HAP-1 (cell line): ENCODE measurements at regions not wholly inside any gene's neighbourhood (a gene's known extent, or its start where the extent isn't known, plus 50 kb on each side); places are given as distances from the start of the nearest gene placed in this dataset.
"Not testable (repeated sequence)": the region's sequence is repeated elsewhere in the genome, so short reads cannot be mapped to it uniquely, and the experiment has no call there.

Experiments used
- DNase-seq, 2 experiments: peaks; one replicate each; pipeline ENCODE4 v3.0.0-alpha.2; 2016 to 2020; ENCODE audit warnings: low spot score in 2 of 2
- H3K27me3 ChIP-seq: fragments of 250-450 bp; sonication (Bioruptor Pico); 2 replicates; pipeline ENCODE4 v1.5.1; 2020; ENCODE audit warnings: low read depth, mild to moderate bottlenecking, moderate library complexity
- H3K36me3 ChIP-seq: fragments of 250-450 bp; sonication (Bioruptor Pico); replicated peaks from 2 replicates; pipeline ENCODE4 v1.5.1; 2020; ENCODE audit warnings: mild to moderate bottlenecking
- H3K4me1 ChIP-seq: fragments of 250-450 bp; sonication (Bioruptor Pico); 2 replicates; pipeline ENCODE4 v1.5.1; 2020; ENCODE audit warnings: mild to moderate bottlenecking
- H3K4me3 ChIP-seq: fragments of 250-450 bp; sonication (Bioruptor Pico); 2 replicates; pipeline ENCODE4 v1.5.1; 2020; ENCODE audit warnings: mild to moderate bottlenecking, moderate library complexity
- H3K9me3 ChIP-seq: fragments of 250-450 bp; sonication (Bioruptor Pico); 2 replicates; pipeline ENCODE4 v1.5.1; 2020; ENCODE audit warnings: mild to moderate bottlenecking, moderate library complexity
- in situ Hi-C: fragments of 300-500 bp; cut with MboI; formaldehyde crosslinking; loops from 3 replicates; pipeline ENCODE4 v1.14.3; 2020; ENCODE audit warnings: low sequenced_read_pairs, inconsistent platforms, mixed read lengths

DNA sequence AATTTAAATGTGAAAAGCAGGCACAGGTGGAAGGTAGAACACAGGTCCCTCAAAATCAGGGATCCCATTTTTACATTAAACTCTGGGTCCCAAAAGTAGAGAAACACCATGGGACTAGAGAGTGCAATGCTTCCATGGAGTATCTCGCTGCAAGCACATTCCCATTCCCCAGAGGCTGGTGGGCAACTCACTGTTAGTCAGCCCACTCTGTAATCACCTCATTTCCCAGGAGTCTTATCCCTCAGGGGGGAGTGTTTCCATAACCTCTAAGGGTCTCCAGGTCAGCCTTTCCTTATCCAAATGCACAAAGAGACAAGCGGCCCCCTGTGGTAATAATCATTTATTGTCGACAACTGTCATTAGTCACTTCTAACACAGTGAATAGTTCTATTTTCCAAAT lies 490.1 kb upstream of the LRRC7 start:
- DNase-seq: peak; percentile 50 to 62
- Histone ChIP-seq H3K27me3 (no peaks in the 10 kb centered on the region), H3K4me1 (peaks cover 42% of the 10 kb centered on the region), H3K36me3 (no peaks in the 10 kb centered on the region), H3K4me3 (no peak overlapping the region), H3K9me3 (no peaks in the 10 kb centered on the region)
- in situ Hi-C loops: no loop called here

DNA sequence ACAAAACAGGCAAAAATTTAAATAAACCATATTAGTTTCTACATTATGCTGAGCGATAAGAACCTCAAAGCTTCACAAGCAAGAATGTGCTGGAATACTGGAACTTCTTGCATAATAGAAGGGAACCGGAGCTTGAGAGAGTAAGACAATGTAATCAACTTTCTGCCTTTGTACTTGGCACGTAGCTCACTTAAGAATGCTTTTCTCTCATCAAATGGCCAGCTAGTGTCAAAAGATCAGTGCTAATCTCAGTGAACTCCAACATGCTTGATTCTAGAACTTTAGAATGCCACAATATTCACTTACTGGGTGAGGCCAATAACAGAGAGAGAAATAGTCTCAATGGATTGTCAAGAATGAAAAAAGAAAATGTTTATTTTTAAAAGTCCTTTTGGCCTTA lies 486.1 kb upstream of the LRRC7 start:
- H3K4me3 ChIP-seq: no peak overlapping the region
- in situ Hi-C loops: no loop called here
- no peaks in the 10 kb centered on the region for H3K27me3 ChIP-seq
- H3K36me3 ChIP-seq: no peaks in the 10 kb centered on the region
- DNase-seq: peak in 1 of 2 experiments; percentile 42
- H3K4me1 ChIP-seq: peaks cover 41% of the 10 kb centered on the region
- H3K9me3 ChIP-seq: no peaks in the 10 kb centered on the region

DNA sequence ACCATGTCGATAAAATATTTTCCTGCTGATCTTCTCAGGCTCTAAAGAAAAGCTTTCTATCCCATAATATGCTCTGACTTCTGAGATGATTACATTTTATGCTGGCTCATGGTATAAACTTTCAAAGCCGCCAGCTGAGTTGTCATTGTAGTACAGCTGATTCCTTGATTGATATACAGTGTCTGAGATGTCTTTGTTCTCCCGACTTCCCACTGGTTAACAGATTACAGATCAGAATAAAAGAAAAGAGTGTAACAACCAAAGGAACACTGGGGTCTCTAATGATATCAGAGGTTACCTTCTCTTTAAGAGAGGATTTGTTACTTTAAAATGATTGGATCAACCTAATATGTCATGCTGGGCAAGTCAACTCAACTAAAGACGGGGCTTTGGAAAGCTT lies 485.4 kb upstream of the LRRC7 start:
- H3K27me3 ChIP-seq: no peaks in the 10 kb centered on the region
- no peak for DNase-seq
- H3K36me3 ChIP-seq: no peaks in the 10 kb centered on the region
- H3K9me3 ChIP-seq: no peaks in the 10 kb centered on the region
- in situ Hi-C loops: no loop called here
- peaks cover 36% of the 10 kb centered on the region for H3K4me1 ChIP-seq
- no peak overlapping the region for H3K4me3 ChIP-seq

DNA sequence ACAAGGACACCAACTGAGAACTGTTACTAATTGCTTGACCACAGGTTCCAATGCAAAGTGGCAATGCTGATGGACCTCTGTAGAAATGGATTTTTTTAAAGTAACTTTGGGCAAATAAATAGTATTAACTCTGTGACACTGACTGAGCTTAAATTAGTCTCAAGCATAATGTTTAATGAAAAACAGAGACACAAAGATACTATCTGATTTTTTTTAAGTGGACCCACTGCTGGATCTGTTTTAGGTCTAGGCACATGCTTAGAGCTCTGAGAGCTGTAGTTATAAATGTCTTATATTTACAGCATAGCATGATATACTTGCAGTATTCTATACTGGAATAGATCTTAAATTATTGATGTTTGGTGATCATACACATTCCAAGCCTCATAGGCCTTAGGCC lies 481.6 kb upstream of the LRRC7 start:
- H3K27me3 ChIP-seq: no peaks in the 10 kb centered on the region
- H3K4me3 ChIP-seq: no peak overlapping the region
- H3K9me3 ChIP-seq: 0 out of 2 replicates have a peak, but pooled peaks cover 3% of the 10 kb centered on the region
- in situ Hi-C loops: no loop called here
- no peak for DNase-seq
- H3K36me3 ChIP-seq: no peaks in the 10 kb centered on the region
- H3K4me1 ChIP-seq: peaks cover 22% of the 10 kb centered on the region

DNA sequence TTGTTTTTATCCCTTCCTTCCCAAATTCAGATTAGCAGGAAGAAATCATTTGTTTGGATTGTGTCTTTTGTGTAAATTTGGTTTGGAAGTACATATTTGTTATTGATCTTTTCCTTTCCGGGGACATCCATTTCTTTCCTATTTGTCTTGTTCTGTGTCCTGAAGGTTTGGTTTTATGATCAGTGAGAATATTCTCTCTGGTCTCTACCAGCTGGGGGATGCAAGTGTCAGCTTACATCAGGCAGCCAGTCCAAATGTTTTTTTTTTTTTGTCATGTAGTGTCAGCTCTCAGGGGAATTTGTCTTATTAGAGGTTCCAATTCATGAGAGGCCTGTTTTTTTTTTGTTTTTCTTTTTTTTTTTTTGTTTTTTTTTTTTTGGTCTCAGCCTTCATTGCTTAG lies 479.2 kb upstream of the LRRC7 start:
- H3K36me3 ChIP-seq: no peaks in the 10 kb centered on the region
- in situ Hi-C loops: no loop called here
- DNase-seq: no peak

DNA sequence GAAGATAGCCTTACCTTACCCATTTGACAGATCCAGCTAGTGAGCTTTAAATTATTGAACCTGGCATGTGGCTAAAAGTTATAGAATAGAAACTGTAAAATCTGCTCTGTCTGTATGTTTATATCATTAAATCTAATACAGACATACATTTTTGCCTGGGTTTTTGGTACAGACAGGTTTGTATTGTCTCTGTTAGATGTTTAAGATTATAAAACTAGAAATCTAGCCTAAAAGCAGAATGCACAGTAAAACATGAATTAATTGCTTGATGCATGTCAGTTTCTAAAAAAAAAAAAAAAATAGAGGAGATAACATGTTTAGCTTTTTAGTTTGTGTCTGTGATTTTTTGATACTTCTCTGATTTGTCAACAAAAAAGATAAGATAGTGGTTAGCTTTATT lies 477.6 kb upstream of the LRRC7 start:
- Histone ChIP-seq H3K4me1 (peaks cover 14% of the 10 kb centered on the region), H3K9me3 (0 out of 2 replicates have a peak, but pooled peaks cover 3% of the 10 kb centered on the region), H3K36me3 (no peaks in the 10 kb centered on the region), H3K4me3 (no peak overlapping the region), H3K27me3 (no peaks in the 10 kb centered on the region)
- in situ Hi-C loops: no loop called here
- DNase-seq: no peak

More for the DNA sequence above, 479.2 kb upstream of the LRRC7 start:
- Histone ChIP-seq H3K4me3 (no peak overlapping the region), H3K4me1 (peaks cover 15% of the 10 kb centered on the region), H3K27me3 (no peaks in the 10 kb centered on the region), H3K9me3 (0 out of 2 replicates have a peak, but pooled peaks cover 3% of the 10 kb centered on the region)

DNA sequence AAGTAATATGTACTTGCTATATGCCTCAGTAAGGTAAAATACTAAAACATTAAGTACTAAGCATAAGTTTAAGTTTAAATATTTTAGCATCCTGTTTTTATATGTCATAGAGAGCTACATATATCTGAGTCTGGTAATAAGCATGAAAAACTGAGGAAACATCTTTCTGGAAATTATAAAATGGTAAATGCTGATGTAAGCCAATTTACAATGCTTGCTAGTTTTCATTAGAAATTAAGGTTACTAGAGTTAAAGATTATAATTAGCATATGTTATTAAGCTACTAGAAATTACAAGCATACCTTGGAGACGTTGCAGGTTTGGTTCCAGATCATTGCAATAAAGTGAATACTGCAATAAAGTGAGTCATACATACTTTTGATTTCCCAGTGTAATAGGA lies 477.0 kb upstream of the LRRC7 start:
- DNase-seq: no peak
- Histone ChIP-seq H3K4me1 (peaks cover 14% of the 10 kb centered on the region), H3K27me3 (no peaks in the 10 kb centered on the region), H3K9me3 (0 out of 2 replicates have a peak, but pooled peaks cover 3% of the 10 kb centered on the region), H3K36me3 (no peaks in the 10 kb centered on the region), H3K4me3 (no peak overlapping the region)
- in situ Hi-C loops: no loop called here

DNA sequence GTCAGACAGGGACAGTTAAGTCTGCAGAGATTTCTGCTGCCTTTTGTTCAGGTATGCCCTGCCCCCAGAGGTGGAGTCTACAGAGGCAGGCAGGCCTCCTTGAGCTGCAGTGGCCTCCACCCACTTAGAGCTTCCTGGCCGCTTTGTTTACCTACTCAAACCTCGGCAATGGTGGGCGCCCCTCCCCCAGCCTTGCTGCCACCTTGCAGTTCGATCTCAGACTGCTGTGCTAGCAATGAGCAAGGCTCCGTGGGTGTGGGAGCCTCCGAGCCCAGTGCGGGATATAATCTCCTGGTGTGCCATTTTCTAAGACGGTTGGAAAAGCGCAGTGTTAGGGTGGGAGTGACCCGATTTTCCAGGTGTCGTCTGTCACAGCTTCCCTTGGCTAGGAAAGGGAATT lies 465.7 kb upstream of the LRRC7 start:
- H3K36me3 ChIP-seq, DNase-seq, H3K27me3 ChIP-seq, H3K4me3 ChIP-seq, H3K4me1 ChIP-seq, in situ Hi-C loops, H3K9me3 ChIP-seq: not testable (repeated sequence)

DNA sequence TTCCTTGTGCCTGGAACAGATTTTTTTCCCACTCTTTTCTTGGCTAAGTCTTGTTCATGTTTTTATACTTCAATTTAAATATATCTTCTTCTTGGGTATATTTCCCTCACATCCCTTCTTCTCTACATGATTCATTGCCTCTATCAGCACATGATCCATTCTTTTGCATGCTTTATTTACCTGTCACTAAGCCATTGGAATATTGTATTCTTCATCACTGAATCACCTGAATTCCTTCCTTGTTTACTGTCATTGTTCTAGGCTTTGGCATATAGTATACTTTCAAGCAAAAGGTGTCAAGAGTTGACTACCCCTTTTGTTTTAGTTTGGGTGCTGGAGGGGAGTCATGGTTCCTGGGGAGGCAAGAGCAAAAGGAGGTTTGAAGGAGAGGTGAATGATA lies 464.5 kb upstream of the LRRC7 start:
- H3K27me3 ChIP-seq: no peaks in the 10 kb centered on the region
- peaks cover 2% of the 10 kb centered on the region; the same call in 1 of the 2 replicates for H3K9me3 ChIP-seq
- H3K36me3 ChIP-seq: no peaks in the 10 kb centered on the region
- no peak for DNase-seq
- in situ Hi-C loops: no loop called here
- H3K4me1 ChIP-seq: no peaks in the 10 kb centered on the region
- H3K4me3 ChIP-seq: no peak overlapping the region

DNA sequence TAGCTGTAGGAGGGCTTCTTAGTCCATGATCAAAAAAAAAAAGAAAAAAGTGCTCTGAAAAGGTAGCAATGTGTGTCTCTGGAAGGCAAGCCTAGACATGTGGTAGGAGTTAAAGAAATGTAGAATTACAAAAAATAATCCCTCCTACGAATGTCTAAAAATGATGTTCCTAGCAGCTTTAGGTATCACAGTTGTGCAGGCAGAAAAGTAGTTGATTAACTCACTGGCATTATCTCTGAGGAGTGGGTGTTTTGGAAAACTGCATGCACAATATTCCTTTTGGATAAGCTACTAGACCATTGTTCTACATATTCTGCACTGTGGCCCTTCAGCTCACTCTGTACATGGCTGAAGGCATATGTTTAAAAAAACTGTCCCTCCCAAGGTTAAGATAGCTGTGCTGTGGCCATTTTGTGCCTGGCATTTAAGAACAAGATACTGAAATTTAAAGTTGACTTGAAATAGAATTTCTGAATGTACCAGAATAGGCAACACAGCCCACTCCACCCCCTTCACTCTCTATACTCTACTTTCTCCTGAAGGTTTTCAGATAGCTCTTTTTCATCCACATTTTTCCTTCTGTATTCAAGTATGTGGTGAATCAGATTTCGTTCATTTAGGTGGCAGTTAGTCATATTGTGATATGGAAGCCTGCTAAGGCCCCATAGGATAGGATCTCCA lies 463.9 kb upstream of the LRRC7 start:
- no peak for DNase-seq
- in situ Hi-C loops: no loop called here
- H3K27me3 ChIP-seq: no peaks in the 10 kb centered on the region
- H3K4me1 ChIP-seq: no peaks in the 10 kb centered on the region
- H3K4me3 ChIP-seq: no peak overlapping the region
- peaks cover 2% of the 10 kb centered on the region; the same call in 1 of the 2 replicates for H3K9me3 ChIP-seq
- no peaks in the 10 kb centered on the region for H3K36me3 ChIP-seq

DNA sequence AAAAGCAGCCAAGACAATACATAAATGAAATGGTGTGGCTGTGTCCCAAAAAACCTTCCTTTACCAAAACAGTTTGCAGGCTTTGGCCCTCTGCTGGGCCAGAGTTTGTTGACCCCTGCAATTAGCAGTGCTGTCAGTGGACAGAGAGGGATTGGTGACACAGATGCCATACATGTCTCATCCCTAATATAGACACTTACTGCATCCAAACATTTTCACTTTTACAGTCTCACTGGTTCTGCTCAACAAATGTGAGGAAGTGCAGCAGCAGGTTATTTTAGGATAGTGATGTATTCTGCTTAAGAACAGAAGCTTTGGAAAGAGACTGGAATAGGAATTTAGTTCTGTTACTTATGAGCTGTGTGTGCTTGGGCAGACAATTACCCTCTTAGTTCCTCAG lies 462.8 kb upstream of the LRRC7 start:
- H3K9me3 ChIP-seq: peaks cover 2% of the 10 kb centered on the region; the same call in 1 of the 2 replicates
- no peaks in the 10 kb centered on the region for H3K4me1 ChIP-seq
- no peak overlapping the region for H3K4me3 ChIP-seq
- no peak for DNase-seq
- no peaks in the 10 kb centered on the region for H3K27me3 ChIP-seq
- in situ Hi-C loops: no loop called here
- no peaks in the 10 kb centered on the region for H3K36me3 ChIP-seq

DNA sequence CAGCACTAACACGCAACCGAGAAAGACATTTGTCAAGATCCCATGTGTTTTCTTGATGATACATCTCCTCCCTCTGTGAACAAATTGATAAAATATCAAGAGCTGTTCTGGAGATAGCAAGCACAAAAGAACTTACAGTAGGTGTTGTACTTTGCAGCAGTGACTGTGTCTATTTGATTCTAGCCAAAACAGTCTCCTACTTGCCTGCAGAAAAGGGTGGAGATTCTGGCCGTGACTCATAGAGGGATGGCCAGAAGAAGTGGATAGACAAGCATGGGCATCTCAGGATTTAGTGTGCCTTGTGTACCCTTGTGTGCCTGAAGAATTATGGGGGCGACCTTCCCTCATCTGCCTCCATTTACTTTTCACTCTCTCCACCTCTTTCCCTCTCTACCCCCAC lies 458.4 kb upstream of the LRRC7 start:
- in situ Hi-C loops: no loop called here
- Histone ChIP-seq H3K4me1 (no peaks in the 10 kb centered on the region), H3K9me3 (no peaks in the 10 kb centered on the region), H3K4me3 (no peak overlapping the region), H3K27me3 (no peaks in the 10 kb centered on the region), H3K36me3 (no peaks in the 10 kb centered on the region)
- no peak for DNase-seq

DNA sequence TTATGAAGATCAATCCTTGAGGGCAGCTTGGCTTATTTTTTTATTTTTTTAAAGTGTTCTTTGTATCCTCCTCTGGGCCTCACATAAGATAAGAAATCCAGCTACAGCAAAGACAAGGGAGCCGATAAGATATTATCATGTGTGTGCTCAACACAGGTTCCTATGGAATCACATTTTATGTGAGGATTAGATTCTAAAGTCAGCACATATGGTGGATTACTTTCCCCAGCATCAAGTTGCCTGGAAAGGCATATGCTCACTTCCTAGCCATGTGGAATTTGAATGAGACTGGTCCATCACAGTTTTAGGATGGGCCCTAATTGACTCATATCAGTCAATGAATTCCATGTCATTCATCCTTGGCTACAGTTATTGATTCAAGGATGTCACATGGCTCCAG lies 456.9 kb upstream of the LRRC7 start:
- H3K4me1 ChIP-seq: no peaks in the 10 kb centered on the region
- in situ Hi-C loops: no loop called here
- no peak for DNase-seq
- no peaks in the 10 kb centered on the region for H3K9me3 ChIP-seq
- H3K36me3 ChIP-seq: no peaks in the 10 kb centered on the region
- no peak overlapping the region for H3K4me3 ChIP-seq
- no peaks in the 10 kb centered on the region for H3K27me3 ChIP-seq

DNA sequence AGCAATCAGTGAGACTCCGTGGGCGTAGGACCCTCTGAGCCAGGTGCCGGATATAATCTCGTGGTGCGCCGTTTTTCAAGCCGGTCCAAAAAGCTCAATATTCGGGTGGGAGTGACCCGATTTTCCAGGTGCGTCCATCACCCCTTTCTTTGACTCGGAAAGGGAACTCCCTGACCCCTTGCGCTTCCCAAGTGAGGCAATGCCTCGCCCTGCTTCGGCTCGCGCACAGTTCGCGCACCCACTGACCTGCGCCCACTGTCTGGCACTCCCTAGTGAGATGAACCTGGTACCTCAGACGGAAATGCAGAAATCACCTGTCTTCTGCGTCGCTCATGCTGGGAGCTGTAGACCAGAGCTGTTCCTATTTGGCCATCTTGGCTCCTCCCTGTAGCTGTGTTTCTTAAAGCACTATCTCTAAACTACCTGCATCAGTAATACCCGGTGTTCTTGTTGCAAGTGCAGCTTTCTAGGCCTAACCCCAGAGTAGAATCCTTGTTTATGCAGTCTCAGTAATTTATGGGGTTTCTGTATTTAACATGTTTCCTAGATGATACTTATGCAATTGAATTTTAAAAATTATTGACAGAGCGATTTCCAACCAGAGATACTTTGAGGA lies 447.5 kb upstream of the LRRC7 start:
- DNase-seq, H3K9me3 ChIP-seq, H3K36me3 ChIP-seq, H3K4me3 ChIP-seq, H3K27me3 ChIP-seq, H3K4me1 ChIP-seq, in situ Hi-C loops: not testable (repeated sequence)
